ENCODE measurements at regions not wholly inside any gene's neighbourhood (a gene's known extent, or its start where the extent isn't known, plus 50 kb on each side); places are given as distances from the start of the nearest gene placed in this dataset.

- no peak for DNase-seq (ENCODE audit: low read depth)
Measured at GRCh38 chr5:103345461-103345860, 86.9 kb downstream of the MACIR start.

DNA sequence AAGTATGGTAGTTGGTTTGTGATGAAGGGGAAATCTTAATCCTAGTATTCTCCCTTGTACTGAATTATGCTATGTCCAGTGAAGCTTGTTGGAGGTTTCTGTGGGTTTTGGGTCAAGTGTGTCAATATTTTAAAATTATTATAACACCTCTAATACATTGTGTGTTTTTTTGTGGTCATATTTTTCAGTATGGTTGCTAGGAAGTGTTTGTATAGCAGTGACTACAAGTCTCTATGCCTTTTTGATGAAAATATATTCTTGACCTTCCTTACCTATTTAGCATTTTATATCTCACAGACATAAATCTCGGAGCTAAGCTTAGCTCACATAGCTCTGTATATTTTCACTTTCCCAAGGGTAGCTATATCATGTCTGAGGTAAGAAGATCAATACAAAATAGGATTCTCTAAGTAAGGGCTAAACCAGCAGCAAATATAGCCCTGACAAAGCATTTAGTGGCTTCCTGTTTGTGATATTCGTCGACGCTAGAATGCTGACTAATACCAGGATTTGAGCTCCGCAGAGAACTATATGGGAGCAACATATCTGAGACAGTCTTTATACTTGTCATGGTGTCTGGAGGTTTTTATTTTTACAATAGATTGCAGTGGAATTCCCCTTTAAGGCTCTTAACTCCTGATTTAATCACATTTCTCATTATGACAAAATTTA, 82.3 kb downstream of the MACIR start:
- DNase-seq (ENCODE audit: low read depth) = peak; percentile 77

GRCh38 chr5:103340132-103340531, 81.6 kb downstream of the MACIR start:
- no peak for DNase-seq (ENCODE audit: low read depth)

DNA sequence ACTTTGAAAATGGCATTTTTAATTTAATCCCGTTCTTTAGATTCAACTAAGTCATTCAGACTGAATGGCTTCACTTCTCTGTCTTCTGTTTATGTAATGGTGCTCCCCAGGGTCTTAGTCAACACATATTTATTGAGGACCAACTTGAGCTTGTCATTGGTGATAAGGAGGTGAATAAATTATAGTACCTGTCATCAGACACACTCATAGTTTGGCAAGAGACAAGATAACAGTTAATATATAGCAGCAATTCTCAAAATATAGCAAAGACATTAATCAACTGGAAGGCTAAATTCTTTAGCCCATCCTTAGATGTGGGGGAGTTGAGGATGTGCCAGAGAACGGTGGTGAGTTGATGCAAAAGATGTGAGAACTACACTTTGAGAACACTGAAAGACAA, 78.4 kb downstream of the MACIR start:
- DNase-seq (ENCODE audit: low read depth) = no peak

DNA sequence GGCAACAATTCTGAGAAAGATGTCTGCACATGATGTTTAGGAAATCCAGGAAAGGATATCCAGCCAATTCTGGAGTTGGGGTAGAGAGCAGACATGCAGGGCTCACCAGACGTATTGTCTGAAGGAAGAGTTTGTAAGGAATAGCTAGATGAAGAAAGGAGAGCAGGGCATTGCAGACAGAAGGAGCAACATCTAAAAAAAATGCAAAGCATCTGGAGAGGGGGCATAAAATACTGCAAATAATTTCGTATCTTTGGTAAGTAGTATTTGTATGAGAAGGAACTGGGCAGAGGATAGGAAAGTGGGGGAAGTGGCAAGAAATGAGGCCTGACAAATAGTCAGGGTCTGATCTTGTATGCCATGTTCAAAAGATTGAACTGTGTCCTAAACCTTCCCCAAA, 74.8 kb downstream of the MACIR start:
- no peak for DNase-seq (ENCODE audit: low read depth)

DNA sequence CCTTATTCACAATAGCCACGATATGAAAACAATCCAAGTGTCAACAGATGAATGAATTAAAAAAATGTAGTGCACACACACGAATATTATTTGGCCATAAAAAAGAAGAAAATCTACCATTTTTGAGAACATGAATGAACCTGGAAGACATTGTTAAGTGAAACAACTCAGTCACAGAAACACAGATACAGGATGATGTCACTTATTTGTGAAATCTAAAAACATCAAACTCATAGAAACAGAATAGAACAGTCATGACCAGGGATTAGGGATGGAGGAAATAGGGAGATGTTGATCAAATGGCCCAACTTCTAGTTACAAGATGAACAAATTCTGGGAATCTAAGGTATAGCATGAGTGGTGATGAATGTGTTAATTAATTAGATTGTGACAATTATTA, 72.3 kb downstream of the MACIR start:
- no peak for DNase-seq (ENCODE audit: low read depth)
